AG04450 (cell line): ENCODE measurements at regions not wholly inside any gene's neighbourhood (a gene's known extent, or its start where the extent isn't known, plus 50 kb on each side); places are given as distances from the start of the nearest gene placed in this dataset.

ENCODE experiments used
- CTCF ChIA-PET: fragments of 300-600, 350-600 bp; formaldehyde crosslinking; extraction: SDS; loops from one replicate; lab custom pipeline; 2022; ENCODE audit warnings: antibody characterized with exemption, inconsistent platforms; lab: Charles Lee
- POLR2A ChIA-PET: fragments of 350-600 bp; formaldehyde crosslinking; extraction: SDS; loops from one replicate; lab custom pipeline; 2021; ENCODE audit warnings: antibody characterized with exemption, inconsistent platforms; lab: Yijun Ruan, JAX
- DNase-seq: peaks from one replicate; pipeline ENCODE4 v3.0.0-alpha.2; 2011; ENCODE audit warnings: low read depth, low spot score
- H3K27ac ChIP-seq: one replicate; pipeline ENCODE4 v1.5.1; 2012; ENCODE audit warnings: low read depth, low read length, control low read depth
- H3K27me3 ChIP-seq: one replicate; pipeline ENCODE4 v1.6.0; 2012; ENCODE audit warnings: low read length; ENCODE audit not compliant: control insufficient read depth, insufficient read depth
- H3K4me3 ChIP-seq: 2 replicates; pipeline ENCODE4 v1.5.1; 2011; ENCODE audit warnings: mild to moderate bottlenecking, low read depth, low read length, control low read depth
- H3K9me3 ChIP-seq: 2 replicates; pipeline ENCODE4 v1.5.1; 2012; ENCODE audit warnings: low read length; ENCODE audit not compliant: control insufficient read depth, insufficient read depth
- TF ChIP-seq, protein P1 (sequence below): IDR thresholded peaks from 2 replicates; pipeline ENCODE4 v1.5.1; 2011; ENCODE audit warnings: low read depth, low read length, control low read depth, inconsistent platforms

DNA sequence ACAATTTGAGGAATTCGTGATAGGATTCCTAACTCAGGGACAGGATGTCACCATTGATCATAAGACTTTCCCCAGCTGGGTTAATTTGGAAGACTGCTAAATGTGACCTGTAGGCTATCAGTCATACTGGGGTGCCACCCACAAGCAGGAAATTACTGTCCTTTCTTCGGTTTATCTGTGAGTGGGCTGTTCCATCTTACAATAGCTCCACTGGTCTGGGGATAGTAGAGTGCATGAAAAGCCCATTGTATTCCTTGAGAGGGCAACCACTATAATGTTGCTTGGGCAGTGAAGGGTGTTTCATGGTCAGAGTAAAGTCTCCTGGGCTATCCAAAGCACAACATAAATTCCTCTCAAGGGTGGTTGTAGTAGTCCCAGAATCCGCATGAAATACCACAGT is 1523.0 kb upstream of the B3GALT2 start:
- ChIA-PET CTCF (no interaction called here), POLR2A (no interaction called here)
- TF ChIP-seq, protein P1, sequence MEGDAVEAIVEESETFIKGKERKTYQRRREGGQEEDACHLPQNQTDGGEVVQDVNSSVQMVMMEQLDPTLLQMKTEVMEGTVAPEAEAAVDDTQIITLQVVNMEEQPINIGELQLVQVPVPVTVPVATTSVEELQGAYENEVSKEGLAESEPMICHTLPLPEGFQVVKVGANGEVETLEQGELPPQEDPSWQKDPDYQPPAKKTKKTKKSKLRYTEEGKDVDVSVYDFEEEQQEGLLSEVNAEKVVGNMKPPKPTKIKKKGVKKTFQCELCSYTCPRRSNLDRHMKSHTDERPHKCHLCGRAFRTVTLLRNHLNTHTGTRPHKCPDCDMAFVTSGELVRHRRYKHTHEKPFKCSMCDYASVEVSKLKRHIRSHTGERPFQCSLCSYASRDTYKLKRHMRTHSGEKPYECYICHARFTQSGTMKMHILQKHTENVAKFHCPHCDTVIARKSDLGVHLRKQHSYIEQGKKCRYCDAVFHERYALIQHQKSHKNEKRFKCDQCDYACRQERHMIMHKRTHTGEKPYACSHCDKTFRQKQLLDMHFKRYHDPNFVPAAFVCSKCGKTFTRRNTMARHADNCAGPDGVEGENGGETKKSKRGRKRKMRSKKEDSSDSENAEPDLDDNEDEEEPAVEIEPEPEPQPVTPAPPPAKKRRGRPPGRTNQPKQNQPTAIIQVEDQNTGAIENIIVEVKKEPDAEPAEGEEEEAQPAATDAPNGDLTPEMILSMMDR = no peak
- DNase-seq = no peak
- no peak overlapping the region for H3K27ac ChIP-seq
- H3K9me3 ChIP-seq = no peaks in the 10 kb centered on the region; the same call in 1 of the 2 replicates
- H3K4me3 ChIP-seq = no peak overlapping the region
- no peaks in the 10 kb centered on the region for H3K27me3 ChIP-seq

DNA sequence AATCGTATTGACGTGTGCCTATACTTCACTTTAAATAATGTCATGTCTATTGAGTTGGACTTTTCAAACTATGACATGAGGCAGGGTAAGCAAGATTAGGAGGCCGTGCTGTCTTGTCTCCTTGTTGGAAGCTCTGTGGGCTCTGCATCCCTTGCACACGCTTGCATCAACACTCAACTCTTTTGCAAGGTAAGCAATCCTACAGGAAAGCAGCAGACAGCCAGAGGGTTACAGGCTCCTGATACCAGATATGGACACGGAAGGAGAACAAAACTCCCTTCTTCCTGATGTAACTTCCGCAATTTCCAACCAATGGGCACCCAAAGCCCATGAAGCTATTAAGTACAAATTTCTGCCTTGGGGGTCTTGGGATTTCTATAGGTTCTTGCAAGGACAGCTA is 1520.7 kb upstream of the B3GALT2 start:
- Histone ChIP-seq H3K4me3 (no peak overlapping the region), H3K27me3 (no peaks in the 10 kb centered on the region), H3K27ac (no peak overlapping the region), H3K9me3 (no peaks in the 10 kb centered on the region)
- TF ChIP-seq, protein P1 = no peak
- DNase-seq = no peak
- POLR2A ChIA-PET = no interaction called here
- CTCF ChIA-PET = no interaction called here

DNA sequence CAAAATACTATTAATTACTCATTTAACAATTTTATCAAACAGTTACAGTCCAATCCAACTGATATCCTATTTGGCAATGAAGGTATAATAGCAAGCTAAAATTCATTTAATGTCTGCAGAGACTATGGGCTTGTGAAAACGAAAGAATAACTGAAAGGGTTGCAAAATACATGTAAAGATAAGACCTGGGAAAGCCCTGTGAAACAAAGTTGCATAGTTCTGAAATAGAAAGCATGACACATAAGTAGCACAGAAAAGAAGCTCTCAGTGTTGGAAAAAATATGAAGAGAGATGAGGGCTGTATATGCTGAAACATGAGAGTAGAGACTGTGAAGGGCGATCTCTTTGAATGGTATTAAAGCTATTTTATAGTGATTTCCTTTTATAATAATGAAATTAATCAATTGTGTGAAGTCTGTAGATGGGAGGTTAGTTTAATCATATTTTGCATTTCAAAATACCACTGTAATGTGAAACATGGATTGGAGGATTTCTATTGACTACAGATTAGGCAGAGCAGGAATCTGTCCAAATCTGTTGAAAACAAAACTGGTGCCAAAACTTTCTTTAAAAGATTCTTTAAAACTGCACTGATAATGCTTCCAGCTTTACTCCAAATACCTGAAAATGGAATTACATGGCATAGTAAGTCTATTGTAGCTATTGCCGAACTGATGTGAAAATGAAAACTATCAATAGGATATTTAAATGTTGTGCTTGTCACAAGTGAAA is 1518.9 kb upstream of the B3GALT2 start:
- TF ChIP-seq, protein P1 = no peak
- ChIA-PET CTCF (no interaction called here), POLR2A (no interaction called here)
- H3K27me3 ChIP-seq = no peaks in the 10 kb centered on the region
- H3K9me3 ChIP-seq = no peaks in the 10 kb centered on the region
- no peak for DNase-seq
- H3K27ac ChIP-seq = no peak overlapping the region
- H3K4me3 ChIP-seq = no peak overlapping the region

DNA sequence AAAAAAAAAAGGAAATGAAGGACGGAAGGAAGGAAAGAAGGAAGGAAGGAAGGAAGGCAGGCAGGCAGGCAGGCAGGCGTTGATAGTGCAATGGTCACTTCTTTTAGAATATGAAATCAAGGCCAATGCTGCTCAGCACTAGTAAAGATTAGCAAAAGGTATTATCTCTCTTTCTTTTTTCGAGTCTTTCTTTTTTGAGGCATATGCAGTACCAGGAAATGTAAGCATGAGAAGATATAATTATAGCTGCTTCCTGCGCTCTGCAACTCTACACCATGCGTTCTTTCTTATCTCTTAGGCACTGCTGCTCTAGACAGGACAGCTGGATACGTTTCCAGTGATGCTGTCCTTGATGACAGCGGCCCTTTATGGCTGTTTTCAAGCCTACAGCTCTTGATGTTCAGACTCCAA is 1512.5 kb upstream of the B3GALT2 start:
- CTCF ChIA-PET = no interaction called here
- no peak for DNase-seq
- TF ChIP-seq, protein P1 = no peak
- H3K27me3 ChIP-seq = no peaks in the 10 kb centered on the region
- no peaks in the 10 kb centered on the region for H3K9me3 ChIP-seq
- H3K27ac ChIP-seq = no peak overlapping the region
- POLR2A ChIA-PET = interaction anchor here (0.5 kb wide), 1 partner anchor 52 kb away, joined by 6 read pairs; no protein-coding TSS in a partner anchor
- H3K4me3 ChIP-seq = no peak overlapping the region

DNA sequence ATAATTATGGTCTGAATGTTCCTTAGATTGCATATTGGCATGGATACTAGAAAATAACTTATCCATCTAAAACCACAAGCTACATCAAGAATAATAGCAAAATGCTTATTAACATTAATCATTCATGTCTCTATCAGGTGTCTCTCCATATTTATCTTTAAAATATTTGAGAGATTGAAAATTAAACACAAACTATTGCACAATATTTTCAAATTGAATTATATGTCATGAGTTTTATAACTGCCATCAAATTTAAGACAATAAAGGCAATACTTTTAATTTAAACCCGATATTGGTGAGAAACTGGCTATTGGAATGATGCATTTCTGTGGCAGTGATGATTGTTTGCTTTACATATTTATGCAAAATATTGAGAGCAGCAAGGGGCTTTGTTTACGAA is 1506.8 kb upstream of the B3GALT2 start:
- POLR2A ChIA-PET = no interaction called here
- CTCF ChIA-PET = no interaction called here
- Histone ChIP-seq H3K9me3 (no peaks in the 10 kb centered on the region), H3K27ac (no peak overlapping the region), H3K27me3 (no peaks in the 10 kb centered on the region), H3K4me3 (no peak overlapping the region)
- TF ChIP-seq, protein P1 = no peak
- DNase-seq = no peak
